ENCODE measurements at regions not wholly inside any gene's neighbourhood (a gene's known extent, or its start where the extent isn't known, plus 50 kb on each side); places are given as distances from the start of the nearest gene placed in this dataset.

- ChIA-PET POLR2A (no interaction called here), CTCF (ENCODE audit: low intra/inter-chr PET ratio, low total read pairs) (no interaction called here)
- in situ Hi-C loops (cut with HindIII; ENCODE audit: extremely low pct_ligation_motif_present, low pct_unique_long_range_greater_than_20kb): no loop called here
- no peaks in the 10 kb centered on the region for H3K79me2 ChIP-seq (ENCODE audit: insufficient read depth, low read length)
- intact Hi-C loops (cut with micrococcal nuclease; ENCODE audit: unreplicated experiment): no loop called here
- no peaks in the 10 kb centered on the region for H4K20me1 ChIP-seq (ENCODE audit: insufficient read depth, low read length)
- H3K36me3 ChIP-seq (replicated peaks in 1 of 2; ENCODE audit: control insufficient read depth in 1 of 2, insufficient read depth in 2 of 2, low read length in 2 of 2): no peaks in the 10 kb centered on the region
- BruUV-seq (replicated peaks): no TSS peak
- no peaks in the 10 kb centered on the region for H3K4me1 ChIP-seq (ENCODE audit: insufficient read depth, low read length)
- H3K4me2 ChIP-seq (ENCODE audit: low read depth, low read length): no peak overlapping the region
- no peak for TF ChIP-seq ZNF770 (CRISPR knock-in tag; IDR thresholded peaks at IDR 0.05)
- TF ChIP-seq SCMH1 (CRISPR knock-in tag; IDR thresholded peaks at IDR 0.05; ENCODE audit: borderline replicate concordance): no peak
- TF ChIP-seq DBP (CRISPR knock-in tag; IDR thresholded peaks at IDR 0.05; ENCODE audit: not compliant biosample characterization): no peak
- no peak for TF ChIP-seq PITX1 (CRISPR knock-in tag; IDR thresholded peaks at IDR 0.05)
- no peak for TF ChIP-seq GATAD2A (CRISPR knock-in tag; IDR thresholded peaks at IDR 0.05)
- no peak for TF ChIP-seq ZNF354B (CRISPR knock-in tag; IDR thresholded peaks at IDR 0.05)
- TF ChIP-seq ZNF780A (CRISPR knock-in tag; IDR thresholded peaks at IDR 0.05): no peak
- no peak for TF ChIP-seq ZBTB21 (CRISPR knock-in tag; IDR thresholded peaks at IDR 0.05)
- TF ChIP-seq ELF3 (CRISPR knock-in tag; IDR thresholded peaks at IDR 0.05): no peak
- no peak overlapping the region for H2AFZ ChIP-seq (ENCODE audit: low read length)
- no peaks in the 10 kb centered on the region for H3K27me3 ChIP-seq (ENCODE audit: control insufficient read depth in 1 of 2, insufficient read depth in 2 of 2, low read length in 2 of 2)
- whole genome bisulfite sequencing (ENCODE audit: low lambda C conversion rate): 3% methylated on average over 2 of the region's 2 CpGs
- no peak for DNase-seq (ENCODE audit: low spot score)
- no peak overlapping the region for H3K4me3 ChIP-seq (replicated peaks in 1 of 3; ENCODE audit: insufficient read depth in 1 of 3, low read depth in 2 of 3, low read length in 3 of 3)
- no peak overlapping the region for H3K9ac ChIP-seq (ENCODE audit: insufficient read depth, low read depth, low read length)
- H3K9me3 ChIP-seq (ENCODE audit: low read length): peaks cover 72% of the 10 kb centered on the region
- FAIRE-seq: no peak
- H3K27ac ChIP-seq (ENCODE audit: extremely low read length, insufficient read depth, low read length): no peak overlapping the region
- ATAC-seq: no peak
These were observed 663.1 kb downstream of the SH2D4B start for GRCh38 chr10:81200801-81201200.

All from HepG2 (cell line).